Activated CD4-positive, alpha-beta T cell treated with anti-CD3 and anti-CD28 coated beads, Interleukin-2, amount 50 U/mL, for 48 hours (primary cell): ENCODE measurements at regions not wholly inside any gene's neighbourhood (a gene's known extent, or its start where the extent isn't known, plus 50 kb on each side); places are given as distances from the start of the nearest gene placed in this dataset.

Source experiments
- DNase-seq, 2 experiments: peaks; one replicate each; pipeline ENCODE4 v3.0.0-alpha.2; 2020

GRCh38 chr1:2866422-2867086 lies 65.1 kb upstream of the TTC34 start:
- no peak for DNase-seq

- DNase-seq = no peak
These were observed 65.6 kb upstream of the TTC34 start for GRCh38 chr1:2867087-2867425.

GRCh38 chr1:2867861-2868260 lies 66.4 kb upstream of the TTC34 start:
- no peak for DNase-seq

- DNase-seq = no peak
These were observed 67.2 kb upstream of the TTC34 start for GRCh38 chr1:2868571-2869195.

GRCh38 chr1:2871246-2871815 lies 69.8 kb upstream of the TTC34 start:
- no peak for DNase-seq

GRCh38 chr1:2874207-2874606 lies 72.7 kb upstream of the TTC34 start:
- no peak for DNase-seq

- DNase-seq = no peak
These were observed 73.4 kb upstream of the TTC34 start for GRCh38 chr1:2874607-2875480.

- DNase-seq = no peak
These were observed 74.4 kb upstream of the TTC34 start for GRCh38 chr1:2875707-2876561.

- no peak for DNase-seq
These were observed 75.4 kb upstream of the TTC34 start for GRCh38 chr1:2876846-2877245.

GRCh38 chr1:2877391-2877790 lies 75.9 kb upstream of the TTC34 start:
- DNase-seq = no peak

- DNase-seq = no peak
These were observed 77.1 kb upstream of the TTC34 start for GRCh38 chr1:2878591-2878990.

GRCh38 chr1:2879026-2879425 lies 77.5 kb upstream of the TTC34 start:
- no peak for DNase-seq

GRCh38 chr1:2879591-2879990 lies 78.1 kb upstream of the TTC34 start:
- DNase-seq = no peak

GRCh38 chr1:2880086-2880485 lies 78.6 kb upstream of the TTC34 start:
- DNase-seq = no peak

- DNase-seq = no peak
These were observed 79.4 kb upstream of the TTC34 start for GRCh38 chr1:2880812-2881295.

GRCh38 chr1:2881556-2881955 lies 80.1 kb upstream of the TTC34 start:
- no peak for DNase-seq

- DNase-seq = no peak
These were observed 81.6 kb upstream of the TTC34 start for GRCh38 chr1:2882966-2883696.

GRCh38 chr1:2885001-2885400 lies 83.5 kb upstream of the TTC34 start:
- no peak for DNase-seq

GRCh38 chr1:2886631-2887030 lies 85.1 kb upstream of the TTC34 start:
- DNase-seq = no peak

GRCh38 chr1:2887941-2888855 lies 86.7 kb upstream of the TTC34 start:
- no peak for DNase-seq
